CD4-positive, alpha-beta T cell treated with Interleukin-15 for 4 hours (primary cell): ENCODE measurements at regions not wholly inside any gene's neighbourhood (a gene's known extent, or its start where the extent isn't known, plus 50 kb on each side); places are given as distances from the start of the nearest gene placed in this dataset.
"Not testable (repeated sequence)": the region's sequence is repeated elsewhere in the genome, so short reads cannot be mapped to it uniquely, and the experiment has no call there.

Experiments used
- DNase-seq: peaks from one replicate; pipeline ENCODE4 v3.0.0-alpha.2; 2020; ENCODE audit warnings: low spot score

DNA sequence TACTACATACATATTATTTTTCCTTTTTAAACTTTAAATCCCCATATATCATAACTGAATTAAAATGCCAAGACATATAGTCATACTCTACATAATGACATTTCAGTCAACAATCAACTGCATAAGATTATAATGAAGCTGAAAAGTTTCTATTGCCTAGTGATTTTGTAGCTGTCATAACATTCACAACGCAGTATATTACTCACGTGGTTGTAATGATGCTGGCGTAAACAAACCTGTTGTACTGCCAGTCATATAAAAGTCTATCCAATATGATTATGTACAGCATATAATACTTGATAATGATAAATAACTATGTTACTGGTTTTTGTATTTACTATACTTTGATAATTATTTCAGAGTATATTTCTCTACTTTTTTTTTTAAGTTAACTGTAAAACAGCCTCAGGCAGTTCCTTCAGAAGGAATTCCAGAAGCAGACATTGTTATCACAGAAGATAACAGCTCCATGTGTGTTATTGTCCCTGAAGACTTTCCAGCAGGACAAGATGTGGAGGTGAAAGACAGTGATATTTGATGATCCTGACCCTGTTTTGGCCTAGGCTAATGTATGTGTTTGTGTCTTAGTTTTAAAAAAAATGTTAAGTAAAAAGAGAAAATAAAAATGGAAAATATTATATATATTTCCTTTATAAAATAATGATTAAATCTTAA is 443.4 kb upstream of the UBE2E2 start:
- DNase-seq, result no peak

DNA sequence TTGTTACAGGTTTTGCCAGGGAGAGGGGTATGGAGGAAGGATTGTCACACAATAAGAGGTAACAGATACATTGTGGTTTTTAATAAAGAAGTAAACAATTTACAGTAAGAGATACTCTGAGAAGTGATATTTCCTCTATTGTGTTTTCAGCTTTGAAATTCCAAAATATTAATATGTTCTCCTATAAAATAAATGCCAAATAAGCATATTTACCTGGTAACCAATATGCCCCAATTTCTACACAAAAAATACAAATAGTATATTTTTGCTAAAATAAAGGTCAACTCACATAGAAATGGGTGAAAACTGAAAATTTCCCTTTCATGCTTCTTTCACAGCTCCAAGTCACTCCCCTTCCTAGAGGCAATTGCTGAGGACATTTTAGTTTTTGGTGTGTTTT is 437.4 kb upstream of the UBE2E2 start:
- DNase-seq, result no peak

DNA sequence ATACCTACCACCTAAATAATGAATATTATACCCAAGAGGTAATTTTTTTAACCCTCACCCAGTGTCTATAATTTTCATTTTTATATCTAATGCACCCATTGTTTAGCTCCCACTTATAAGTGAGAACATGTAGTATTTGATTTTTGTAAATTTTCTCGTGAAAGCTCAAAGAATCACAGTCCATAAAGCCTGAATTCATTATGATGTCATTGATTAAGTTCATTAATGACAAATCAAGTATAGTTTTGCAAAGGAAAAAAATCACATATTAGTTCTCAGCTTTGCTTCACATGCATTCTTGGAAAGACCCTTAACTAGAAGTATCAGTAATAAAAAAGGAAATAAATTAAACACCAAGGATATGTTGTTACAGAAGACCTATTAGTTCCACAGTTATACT is 425.3 kb upstream of the UBE2E2 start:
- DNase-seq, result no peak

DNA sequence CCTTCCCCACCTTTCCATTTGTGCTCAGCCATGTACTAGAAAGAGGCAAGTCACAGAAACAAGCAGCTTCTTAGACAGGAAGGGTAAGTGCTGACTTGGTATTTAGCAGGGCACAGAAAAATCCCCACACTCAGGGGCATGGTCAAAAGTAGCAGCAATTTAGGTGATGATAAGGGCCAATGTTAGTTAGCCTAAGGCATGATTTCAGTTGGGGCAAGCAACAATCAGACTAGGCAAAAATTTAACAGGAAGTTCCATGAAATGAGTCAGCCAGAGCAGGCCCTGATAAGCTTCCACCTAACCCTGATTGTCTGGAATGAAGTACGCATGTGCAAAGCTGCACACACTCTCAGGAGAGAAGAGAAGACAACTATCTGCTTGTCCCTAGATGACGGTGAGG is 423.4 kb upstream of the UBE2E2 start:
- no peak for DNase-seq

DNA sequence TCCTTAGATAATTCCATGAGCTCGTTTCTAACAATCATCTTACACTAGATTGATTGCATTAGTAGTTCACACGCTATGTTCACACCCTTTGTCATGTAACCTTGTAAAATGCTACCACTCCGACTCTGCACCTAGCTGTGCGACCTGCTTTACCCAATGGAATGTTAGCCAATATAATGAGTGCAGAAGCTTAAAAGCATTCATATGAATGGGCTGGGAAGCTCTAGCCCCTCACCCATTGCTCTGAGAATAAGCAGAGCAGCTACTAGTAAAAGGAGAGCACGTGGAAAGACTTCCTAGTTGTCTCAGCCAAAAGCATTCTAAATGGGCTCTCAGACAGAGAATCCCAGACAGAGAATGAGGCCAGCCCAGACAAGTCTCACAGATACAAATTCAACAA is 410.6 kb upstream of the UBE2E2 start:
- no peak for DNase-seq

DNA sequence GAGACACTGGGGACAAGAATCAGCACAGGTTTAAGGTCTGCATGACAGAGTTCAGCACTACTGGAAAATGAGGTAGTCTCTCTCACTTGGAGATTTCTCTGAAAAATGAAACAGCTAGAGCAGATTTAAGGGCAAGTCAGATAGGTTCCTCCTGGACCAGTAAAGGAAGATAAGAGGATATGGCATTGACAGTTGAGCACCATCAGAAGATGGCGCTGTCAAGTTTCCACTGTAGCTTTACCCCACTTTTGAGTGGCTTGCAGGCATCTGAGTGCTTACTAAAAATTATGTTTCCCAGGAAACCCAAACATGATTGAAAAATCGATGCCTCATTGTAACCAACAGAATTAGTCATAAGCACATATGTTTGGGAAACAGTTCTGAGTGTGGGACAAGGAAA is 407.2 kb upstream of the UBE2E2 start:
- DNase-seq, result no peak

DNA sequence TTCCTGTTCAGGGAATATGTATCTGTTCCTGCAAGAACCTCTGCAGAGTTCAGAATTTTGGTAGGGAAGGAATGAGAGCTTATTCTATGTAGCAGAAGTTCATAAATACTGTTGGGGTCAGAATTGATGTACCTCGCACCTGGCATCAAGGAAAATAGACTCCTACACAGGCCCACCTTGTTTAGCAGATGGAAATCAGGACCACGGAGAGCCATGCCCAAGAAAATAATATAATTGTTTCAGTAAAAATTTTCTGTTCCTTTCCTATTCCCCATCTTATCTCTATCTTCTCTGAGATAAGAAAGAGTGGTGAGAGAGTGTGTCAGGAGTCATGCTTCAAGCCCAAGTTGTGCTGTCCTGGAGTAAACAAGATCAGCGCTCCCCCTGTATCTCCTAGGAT is 404.7 kb upstream of the UBE2E2 start:
- DNase-seq, result no peak

DNA sequence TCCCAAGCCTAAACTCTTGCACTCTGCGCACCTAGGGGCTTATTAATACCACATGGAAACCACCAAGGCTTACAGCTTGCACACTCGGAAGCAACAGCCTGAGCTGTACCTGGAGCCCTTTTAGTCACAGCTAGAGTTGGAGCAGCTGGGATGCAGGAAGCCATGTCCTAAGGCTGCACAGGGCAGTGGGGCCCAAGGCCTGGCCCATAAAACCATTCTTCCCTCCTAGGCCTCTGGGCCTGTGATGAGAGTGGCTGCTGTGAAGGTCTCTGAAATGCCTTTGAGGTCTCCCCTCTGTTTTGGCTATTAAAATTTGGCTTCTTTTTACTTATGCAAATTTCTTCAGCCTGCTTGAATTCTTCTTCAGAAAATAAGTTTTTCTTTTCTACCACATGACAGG is 383.9 kb upstream of the UBE2E2 start:
- DNase-seq, result no peak

DNA sequence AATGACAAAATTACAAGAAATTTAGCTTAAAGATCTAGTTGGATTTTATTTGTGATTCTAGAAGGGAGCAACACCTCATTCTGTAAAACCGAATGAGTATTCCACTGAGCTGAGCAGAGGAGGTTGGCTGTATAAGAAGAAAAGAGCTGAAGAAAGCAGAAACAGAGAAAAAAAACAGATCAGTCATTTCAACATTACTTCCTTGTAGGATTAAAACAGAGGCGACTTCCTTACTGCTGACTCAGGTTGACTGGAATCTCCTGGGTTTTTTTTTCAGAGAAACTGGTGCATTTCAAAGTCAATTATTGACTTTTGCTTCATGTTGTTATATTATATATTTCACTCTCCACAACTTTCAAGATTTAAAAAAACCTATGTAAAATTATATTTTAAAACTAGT is 368.1 kb upstream of the UBE2E2 start:
- DNase-seq, result no peak

DNA sequence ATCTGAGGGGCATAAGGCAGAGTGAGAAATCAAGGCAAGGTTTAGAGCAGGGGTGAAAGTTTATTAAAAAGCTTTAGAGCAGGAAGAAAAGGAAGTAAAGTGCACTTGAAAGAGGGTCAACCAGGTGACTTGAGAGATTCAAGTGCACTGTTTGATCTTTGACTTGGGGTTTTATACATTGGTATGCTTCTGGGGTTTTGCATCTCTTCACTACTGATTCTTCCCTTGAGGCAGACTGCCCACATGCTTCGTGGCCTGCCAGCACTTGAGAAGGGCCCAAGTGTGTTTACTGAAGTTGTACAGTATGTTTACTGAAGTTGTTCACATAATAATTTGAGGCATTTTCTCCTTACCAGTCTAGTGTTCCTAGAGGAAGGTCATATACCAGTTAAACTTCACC is 367.0 kb upstream of the UBE2E2 start:
- no peak for DNase-seq

DNA sequence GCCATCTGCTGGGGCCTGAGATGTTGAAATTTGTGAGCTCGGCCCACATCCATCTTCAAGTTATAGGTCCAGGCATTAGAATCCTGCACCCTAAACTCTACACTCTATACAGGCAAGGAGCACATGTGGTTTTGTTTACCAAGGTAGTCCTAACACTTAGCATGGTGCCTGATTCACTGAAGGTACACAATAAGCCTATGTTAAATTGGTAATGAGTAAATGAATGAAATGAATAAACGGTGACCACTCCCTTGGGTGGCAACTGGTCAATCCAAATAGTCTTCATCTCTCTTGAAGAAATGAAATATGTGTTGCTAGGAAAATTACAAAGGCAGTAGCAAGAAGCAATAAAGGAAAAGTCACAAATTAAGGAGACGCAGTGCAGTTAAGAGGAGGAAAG is 359.3 kb upstream of the UBE2E2 start:
- no peak for DNase-seq

DNA sequence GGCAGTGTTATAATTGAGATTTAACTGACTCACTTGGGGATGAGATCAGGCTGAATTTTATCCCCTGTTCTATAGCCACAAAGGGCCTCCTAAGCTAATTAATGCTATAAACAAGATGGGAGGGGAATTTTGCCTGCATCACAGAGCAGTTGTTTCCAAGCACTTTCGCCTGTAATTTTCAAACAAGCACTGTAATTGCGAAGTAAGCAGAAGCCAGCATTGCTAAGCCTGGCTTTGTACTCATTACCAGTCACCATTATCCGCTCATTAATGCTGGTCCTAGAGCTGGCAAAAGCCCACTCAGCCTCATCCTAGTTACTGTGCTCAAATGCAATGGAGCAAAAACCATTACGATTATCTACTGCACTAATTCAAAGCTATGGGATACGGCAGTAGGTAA is 356.6 kb upstream of the UBE2E2 start:
- no peak for DNase-seq

DNA sequence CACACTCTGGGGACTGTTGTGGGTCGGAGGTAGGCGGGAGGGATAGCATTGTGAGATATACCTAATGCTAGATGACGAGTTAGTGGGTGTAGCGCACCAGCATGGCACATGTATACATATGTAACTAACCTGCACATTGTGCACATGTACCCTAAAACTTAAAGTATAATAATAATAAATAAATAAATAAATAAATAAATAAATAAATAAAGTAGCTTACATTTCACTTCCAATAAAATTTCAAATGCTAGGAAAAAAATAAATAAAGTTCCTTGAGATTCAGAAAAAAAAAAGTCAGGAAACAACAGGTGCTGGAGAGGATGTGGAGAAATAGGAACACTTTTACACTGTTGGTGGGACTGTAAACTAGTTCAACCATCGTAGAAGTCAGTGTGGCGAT is 353.5 kb upstream of the UBE2E2 start:
- DNase-seq, result not testable (repeated sequence)

DNA sequence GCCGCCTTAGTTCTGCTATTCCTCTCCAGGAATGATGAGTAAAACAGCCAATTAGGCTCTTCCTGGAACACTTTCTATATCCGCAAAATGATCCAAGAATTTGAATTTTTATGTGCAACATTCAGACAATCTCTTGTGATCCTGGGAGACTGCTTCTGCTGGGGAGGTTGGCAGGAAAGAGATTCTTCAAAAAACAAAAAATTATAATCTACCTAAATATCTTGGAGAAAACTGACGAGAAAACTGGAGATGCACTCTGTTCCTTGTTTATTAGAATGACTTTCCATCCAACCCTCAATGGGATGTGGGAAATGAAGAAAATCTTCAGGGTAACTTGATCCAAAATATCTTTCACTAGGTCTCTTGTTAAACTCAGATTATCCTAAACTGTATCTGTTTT is 346.3 kb upstream of the UBE2E2 start:
- no peak for DNase-seq

DNA sequence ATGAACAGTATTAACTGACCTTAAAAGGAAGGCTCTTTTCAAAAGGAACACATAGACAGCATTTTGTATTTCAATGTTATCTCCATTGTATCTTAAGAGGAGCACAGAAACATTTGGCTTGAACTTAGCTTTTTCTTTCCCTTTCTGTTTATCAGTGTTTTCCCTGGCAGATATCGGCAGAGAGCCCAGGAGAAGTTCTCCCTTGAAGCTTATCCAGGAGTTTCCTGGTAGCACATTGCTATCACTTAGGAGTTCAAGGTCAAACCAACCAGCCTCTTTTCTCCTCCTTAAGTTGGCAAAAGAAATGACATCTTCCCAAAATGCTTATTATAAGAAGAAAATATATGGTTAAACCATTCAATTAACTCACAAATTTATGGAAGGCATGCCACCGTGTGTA is 344.6 kb upstream of the UBE2E2 start:
- DNase-seq, result no peak

DNA sequence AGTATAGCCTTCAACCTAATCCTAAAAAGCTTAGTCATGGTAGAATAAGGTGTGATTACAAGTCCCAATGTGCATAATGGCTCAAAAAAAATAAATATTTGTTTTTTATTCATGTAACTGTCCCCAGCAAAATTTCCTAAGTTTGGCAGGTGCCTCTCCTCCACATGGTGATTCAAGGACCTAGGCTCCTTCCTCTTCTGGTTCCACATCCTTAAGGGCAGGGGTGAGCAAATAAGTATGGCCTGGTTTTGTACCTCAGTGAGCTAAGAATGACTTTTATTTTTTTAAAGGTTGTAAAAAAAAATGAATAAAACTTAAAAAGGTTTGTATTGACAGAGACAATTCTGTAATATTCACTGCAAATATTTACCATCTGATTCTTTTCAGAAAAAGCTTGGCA is 343.5 kb upstream of the UBE2E2 start:
- DNase-seq, result no peak

DNA sequence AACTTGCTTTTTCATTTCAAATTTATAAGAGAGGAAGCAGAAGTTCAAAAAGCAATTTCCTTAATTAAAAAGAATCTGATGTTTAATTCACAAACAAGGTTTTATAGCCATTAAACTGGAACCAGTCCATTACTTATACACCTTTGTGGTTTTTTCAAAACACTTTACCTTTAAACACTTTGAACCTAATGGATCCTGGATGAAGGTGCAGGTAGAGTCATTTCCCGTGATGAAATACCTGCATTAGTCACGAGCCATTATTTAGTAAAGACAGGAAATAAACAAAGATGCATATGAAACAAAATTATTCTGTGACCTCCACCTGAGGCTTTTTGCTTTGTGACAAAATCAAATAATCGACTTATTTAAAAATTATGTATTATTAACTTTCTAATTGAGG is 341.7 kb upstream of the UBE2E2 start:
- DNase-seq, result no peak

DNA sequence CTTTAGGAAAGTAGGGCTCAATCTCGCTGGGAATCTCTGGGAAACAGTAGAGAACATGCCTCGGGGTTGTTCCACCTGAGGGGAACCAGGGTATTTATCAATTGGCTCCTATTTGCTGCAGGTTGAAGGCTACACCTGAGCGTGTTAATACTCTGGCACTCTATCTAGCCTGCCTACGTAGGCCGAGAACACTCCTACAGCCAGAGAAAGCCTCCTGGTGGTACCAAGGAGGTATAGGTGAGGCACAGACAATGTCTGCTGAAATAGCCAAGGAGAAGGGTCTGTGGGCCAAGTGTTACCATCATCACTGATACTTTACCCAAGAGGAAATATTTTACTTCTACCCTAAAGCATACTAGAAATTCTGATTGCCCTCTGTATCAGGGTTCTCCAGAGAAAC is 341.0 kb upstream of the UBE2E2 start:
- DNase-seq, result no peak

DNA sequence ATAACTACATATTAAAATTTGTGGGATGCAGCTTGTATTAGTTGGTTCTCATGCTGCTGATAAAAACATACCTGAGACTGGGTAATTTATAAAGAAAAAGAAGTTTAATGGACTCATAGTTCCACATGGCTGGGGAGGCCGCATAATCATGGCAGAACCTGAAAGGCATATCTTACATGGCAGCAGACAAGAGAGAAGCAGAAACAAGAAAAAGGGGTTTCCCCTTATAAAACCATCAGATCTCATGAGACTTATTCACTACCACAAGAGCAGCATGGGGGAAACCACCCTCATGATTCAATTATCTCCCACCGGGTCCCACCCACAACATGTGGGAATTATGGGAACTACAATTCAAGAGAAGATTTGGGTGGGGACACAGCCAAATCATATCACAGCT is 320.3 kb upstream of the UBE2E2 start:
- DNase-seq, result not testable (repeated sequence)

DNA sequence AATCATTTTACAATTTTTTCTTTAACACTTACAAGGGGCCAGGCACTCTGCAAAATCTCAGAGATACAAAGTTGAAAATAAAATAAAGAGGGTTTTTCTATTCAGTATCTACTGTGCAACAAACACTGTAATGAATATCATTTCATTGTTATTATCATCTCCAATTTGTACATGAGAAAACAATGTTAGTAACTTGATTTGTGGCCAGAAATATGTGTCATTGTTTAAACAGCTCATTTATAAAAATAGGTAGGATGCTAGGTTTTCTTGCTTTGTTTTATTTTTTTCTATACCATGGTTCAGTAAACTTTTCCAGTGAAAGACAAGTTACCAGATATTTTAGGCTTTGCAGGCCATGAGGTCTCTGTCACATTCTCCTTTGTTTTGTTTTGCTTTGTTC is 318.1 kb upstream of the UBE2E2 start:
- no peak for DNase-seq

DNA sequence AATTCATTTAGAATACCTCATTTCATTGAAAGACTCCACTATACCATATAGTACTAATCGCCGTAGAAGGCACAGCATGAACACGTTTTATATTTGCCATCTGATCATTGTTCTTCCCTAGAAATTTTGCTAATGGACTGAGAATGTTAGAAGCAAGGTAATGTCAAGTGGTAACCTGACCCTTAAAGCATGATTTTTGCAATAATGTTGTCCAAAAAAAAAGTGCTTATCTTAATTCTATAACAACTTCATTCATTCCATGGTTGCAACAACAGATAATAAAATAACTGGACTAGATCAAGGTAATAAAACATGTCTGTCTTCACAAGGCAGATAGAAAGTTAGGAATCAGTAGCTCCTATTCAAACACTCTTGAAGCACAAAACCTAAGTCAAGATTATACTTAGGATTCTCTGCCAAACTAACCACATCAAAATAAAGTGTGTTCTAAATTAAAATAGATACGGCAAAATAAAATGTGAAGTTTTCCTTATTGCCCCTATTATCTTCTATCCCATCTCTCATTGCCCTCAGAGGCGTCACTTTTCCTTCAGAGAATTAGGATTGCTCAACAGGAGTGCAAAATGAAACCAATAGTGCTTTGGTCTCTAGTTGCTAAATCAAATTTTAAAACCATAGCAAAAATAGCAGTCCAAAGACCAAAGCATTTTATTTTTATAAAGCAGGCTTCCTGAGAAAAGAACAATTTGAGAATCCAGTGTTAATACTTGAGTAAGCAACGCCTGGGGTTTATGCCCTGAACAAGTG is 317.4 kb upstream of the UBE2E2 start:
- no peak for DNase-seq

DNA sequence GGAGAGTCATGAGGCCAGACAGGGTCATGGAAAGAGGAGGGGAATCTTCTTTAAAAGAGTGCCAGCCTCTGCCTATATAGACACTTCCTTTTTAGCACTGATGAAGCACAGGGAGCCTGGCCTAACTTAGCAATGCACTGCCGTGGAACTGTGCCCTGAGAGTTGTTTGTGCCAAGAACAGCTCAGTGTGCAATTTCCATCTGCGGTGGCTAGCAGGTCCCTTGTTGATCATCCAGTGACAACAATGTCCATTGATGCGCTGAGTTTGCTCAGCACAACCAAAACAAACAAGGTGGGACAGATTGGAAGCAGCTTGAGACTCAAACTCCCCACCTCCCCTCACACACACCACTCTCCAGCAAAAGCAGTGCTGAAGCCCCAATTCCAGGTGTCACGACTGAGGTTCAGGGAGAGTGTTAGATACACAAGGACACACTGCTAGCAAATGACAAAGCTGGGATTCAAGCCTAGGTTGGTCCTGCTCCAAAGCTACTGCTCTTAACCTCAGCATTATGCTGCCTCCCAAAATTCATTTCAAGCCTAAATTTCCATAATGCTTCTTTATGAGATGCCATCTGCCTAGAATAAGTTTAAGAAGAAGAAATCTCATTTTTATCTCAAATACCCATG is 316.6 kb upstream of the UBE2E2 start:
- no peak for DNase-seq

DNA sequence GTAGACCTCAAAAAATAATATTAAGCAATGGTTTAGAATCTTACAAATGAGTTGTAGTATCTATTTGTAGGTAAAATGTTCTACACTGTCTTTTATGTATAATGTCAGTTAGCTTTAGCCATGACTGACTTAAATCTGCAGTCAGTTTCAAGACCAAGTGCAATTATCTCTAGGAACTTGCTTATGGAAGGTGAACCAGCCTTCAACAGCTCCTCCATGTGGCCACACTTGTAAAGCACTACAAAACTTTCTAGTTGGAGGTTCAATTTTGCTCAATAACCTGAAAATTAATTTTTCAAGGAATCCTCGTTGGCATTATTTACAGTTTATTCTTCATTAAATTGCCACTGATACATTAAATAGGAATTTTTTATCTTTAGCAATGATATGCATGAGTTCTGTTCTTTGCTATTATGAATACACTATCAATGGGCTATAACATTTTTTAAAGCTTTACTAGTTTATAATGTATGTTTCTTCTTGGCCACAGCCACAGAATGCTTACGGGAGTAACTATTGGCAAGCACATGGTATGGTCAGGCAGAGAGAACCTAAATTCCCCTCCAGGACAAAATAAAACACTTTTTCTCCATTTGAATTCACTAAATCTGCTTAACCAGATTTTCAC is 315.3 kb upstream of the UBE2E2 start:
- no peak for DNase-seq
